PC-9 (cell line): ENCODE measurements at regions not wholly inside any gene's neighbourhood (a gene's known extent, or its start where the extent isn't known, plus 50 kb on each side); places are given as distances from the start of the nearest gene placed in this dataset.

ENCODE experiments used
- CTCF ChIP-seq: fragments of 200-600 bp; sonication (generic); conservative IDR thresholded peaks from 2 replicates; pipeline ENCODE4 v1.6.1; 2017; ENCODE audit warnings: mixed run types, antibody characterized with exemption, mild to moderate bottlenecking, moderate library complexity
- EZH2 ChIP-seq: fragments of 200-600 bp; sonication (generic); IDR thresholded peaks from 2 replicates; pipeline ENCODE4 v1.8.0; 2017; ENCODE audit warnings: antibody characterized with exemption, low read depth

GRCh38 chr16:88330971-88331890 lies 51.5 kb upstream of the ZNF469 start:
- TF ChIP-seq CTCF, result no peak
- no peak for TF ChIP-seq EZH2
